Thymus (tissue), 11 donors: ENCODE measurements at regions not wholly inside any gene's neighbourhood (a gene's known extent, or its start where the extent isn't known, plus 50 kb on each side); places are given as distances from the start of the nearest gene placed in this dataset.
"Not testable (repeated sequence)": the region's sequence is repeated elsewhere in the genome, so short reads cannot be mapped to it uniquely, and the experiment has no call there.

Source experiments
- DNase-seq, 9 donors: peaks; one replicate each; pipeline ENCODE4 v3.0.0-alpha.2; 2013; ENCODE audit warnings: low spot score in 9 of 9, low read depth in 6 of 9, missing footprints in 1 of 9
- H3K27ac ChIP-seq, 2 donors: one replicate each; pipeline ENCODE4 v1.5.1; 2013; ENCODE audit warnings: control low read depth in 1 of 2, low read depth in 1 of 2, low read length in 1 of 2, mild to moderate bottlenecking in 1 of 2, moderate library complexity in 1 of 2
- H3K27me3 ChIP-seq, 2 donors: one replicate each; pipeline ENCODE4 v1.5.1; 2013; ENCODE audit warnings: low read length in 1 of 2; ENCODE audit not compliant: control insufficient read depth in 2 of 2, insufficient read depth in 1 of 2
- H3K36me3 ChIP-seq, 2 donors: one replicate each; pipeline ENCODE4 v1.5.1; 2013; ENCODE audit warnings: low read length in 1 of 2, mild to moderate bottlenecking in 1 of 2, moderate library complexity in 1 of 2; ENCODE audit not compliant: control insufficient read depth in 2 of 2, insufficient read depth in 2 of 2
- H3K4me1 ChIP-seq, 2 donors: one replicate each; pipeline ENCODE4 v1.5.1; 2013; ENCODE audit warnings: low read length in 2 of 2; ENCODE audit not compliant: control insufficient read depth in 2 of 2, insufficient read depth in 2 of 2
- H3K4me3 ChIP-seq, 2 donors: one replicate each; pipeline ENCODE4 v1.5.1; 2013; ENCODE audit warnings: low read length in 2 of 2, control low read depth in 1 of 2, mild to moderate bottlenecking in 1 of 2
- H3K9me3 ChIP-seq, 2 donors: one replicate each; pipeline ENCODE4 v1.5.1; 2013; ENCODE audit warnings: low read length in 1 of 2, mild to moderate bottlenecking in 1 of 2; ENCODE audit not compliant: control insufficient read depth in 2 of 2, insufficient read depth in 1 of 2
- WGBS: extraction: QIAGEN DNeasy Blood & Tissue Kit; methylation state at CpG from one replicate; pipeline ENCODE4 v1.1.7; 2013; 5-methylcytosine and 5-hydroxymethylcytosine counted together
- donor health status: healthy.

DNA sequence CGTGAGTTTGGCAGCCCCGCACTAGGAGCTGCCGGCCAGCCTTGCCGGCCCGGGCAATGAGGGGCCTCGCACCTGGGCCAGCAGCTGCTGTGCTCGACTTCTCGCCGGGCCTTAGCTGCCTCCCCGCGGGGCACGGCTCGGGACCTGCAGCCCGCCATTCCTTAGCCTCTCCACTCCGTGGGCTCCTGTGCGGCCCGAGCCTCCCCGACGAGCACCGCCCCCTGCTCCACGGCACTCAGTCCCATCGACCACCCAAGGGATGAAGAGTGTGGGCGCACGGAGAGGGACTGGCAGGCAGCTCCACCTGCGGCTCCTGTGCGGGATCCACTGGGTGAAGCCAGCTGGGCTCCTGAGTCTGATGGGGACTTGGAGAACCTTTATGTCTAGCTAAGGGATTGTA lies 51.4 kb upstream of the CLEC6A start:
- H3K27ac ChIP-seq, H3K4me3 ChIP-seq, H3K36me3 ChIP-seq, H3K4me1 ChIP-seq, DNase-seq, H3K27me3 ChIP-seq, H3K9me3 ChIP-seq: not testable (repeated sequence)
- WGBS = 94% methylated on average over 26 of the region's 26 CpGs
